ENCODE measurements at regions not wholly inside any gene's neighbourhood (a gene's known extent, or its start where the extent isn't known, plus 50 kb on each side); places are given as distances from the start of the nearest gene placed in this dataset.

DNA sequence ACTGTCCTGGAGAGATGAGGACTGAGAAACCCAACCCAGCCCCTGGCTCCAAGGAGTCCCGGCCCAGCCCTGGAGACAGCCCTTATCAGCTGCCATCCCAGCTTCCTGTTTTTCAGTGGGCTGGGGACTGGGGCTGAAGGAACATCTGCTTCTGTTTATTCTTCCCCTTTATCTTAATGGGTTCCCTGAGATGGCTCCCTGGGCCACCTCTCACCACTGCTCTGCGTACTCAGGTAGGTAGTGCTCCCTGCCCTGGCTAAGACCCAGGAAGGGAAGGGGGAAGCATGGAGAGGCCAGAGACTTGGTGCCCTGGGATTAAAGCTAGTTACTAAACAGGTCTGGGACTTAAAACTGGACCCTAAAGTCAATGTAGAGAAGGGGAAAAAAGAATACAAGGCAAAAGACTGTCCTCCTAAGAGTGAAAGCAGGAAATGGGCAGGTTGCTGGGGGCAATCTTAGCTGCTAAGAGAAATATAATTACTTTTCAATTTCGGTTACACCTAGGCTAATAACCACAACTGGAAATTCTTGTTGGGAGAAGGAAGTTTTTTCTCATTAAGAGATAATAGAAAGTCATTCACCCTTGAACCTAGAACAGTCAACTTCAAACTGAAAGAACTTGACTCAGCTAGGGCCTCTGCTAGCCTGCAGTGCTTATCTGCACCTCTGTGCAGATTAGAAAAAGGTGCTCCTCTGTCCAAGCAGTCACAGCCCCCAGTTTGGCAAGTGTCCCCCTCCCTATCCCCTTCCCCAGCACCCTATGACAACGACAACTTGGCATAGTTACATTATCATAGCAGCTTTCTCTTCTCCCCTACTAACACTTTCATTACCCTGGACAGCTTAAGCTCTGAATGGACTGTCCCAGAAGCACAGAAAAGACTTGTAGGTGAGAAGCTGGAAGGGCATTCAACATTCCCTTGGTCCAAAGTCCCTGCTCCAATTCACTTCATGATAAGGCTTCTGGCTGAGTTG, 65.6 kb upstream of the KDM7A start:
- intact Hi-C loops (cut with micrococcal nuclease): no loop called here

DNA sequence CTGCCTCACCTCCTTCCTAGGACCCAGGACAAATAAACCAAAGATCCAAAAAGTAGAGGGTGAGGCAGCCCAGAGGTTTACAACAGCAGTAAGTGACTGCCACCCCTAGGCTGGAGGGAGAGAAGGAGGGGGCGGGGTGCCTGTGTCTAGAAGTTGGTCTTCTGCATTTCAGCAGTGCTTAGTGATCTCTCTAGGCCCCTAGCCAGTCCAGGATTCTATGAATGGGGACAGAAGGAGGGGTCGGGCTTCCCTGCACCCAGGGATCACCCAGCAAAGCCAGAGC, 62.8 kb upstream of the KDM7A start:
- intact Hi-C loops (cut with micrococcal nuclease): loop anchor here (10.0 kb wide), 1 partner anchor 775 kb away; the partner anchor contains the start of gene MRPS33

DNA sequence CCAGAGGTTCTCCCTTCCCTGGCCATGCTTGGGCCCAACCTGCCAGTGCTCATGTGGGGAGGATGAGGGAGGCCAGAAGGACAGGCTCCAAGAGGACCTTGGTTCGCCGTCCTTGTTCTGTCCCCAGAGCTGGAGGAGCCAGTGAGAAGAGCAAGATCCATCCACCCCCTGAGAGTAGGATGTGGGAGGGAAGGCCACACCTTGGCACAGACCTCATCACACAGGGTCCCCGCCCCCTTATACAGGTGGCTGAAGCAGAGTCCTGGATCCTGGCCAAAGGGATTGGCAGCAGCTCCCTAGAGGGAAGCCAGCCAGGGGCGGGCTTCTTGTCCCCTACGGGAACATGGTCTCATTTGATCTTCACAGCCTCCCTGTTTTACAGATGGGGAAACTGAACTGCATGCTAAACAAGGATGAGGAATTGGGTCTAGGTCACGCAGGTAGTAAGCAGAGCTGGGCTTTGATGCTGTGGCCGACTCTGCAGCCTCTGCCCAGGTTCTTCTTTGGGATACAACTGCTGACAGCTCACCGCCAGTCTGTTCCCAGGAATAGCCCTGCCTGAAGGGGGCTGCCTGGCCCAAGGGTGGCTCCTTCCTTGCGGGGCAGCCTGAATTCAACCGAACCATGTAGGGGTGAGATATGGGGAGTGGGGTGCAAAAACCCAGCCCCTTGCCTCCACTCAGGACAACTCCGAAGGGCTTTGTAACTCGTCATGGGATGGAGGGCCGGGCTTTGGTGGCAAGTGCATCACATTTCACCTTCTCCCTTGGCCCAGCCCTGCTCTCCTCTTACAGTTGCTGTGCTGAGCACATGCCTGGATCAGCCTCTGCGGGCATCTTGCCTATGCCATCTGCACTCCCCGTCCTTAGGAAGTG, 62.2 kb upstream of the KDM7A start:
- intact Hi-C loops (cut with micrococcal nuclease): loop anchor here (10.0 kb wide), 1 partner anchor 776 kb away; the partner anchor contains the start of gene MRPS33

DNA sequence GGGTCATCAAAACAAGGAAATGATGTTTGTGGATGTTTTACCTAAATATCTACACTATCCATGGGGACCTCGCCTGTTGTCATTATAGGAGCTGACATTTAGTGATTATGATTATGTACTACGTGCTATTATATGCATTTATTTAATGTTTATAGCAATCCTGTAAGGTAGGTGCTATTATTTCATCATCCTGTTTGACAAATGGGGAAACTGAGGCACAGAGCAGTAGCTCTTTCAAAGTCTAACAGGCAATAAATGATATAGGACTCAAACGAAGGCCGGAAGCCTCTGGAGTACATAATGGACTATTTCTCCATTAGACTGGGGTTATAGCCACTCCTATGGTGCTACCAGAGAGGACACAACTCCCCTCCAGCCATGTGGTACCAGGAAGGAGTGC, 60.6 kb upstream of the KDM7A start:
- intact Hi-C loops (cut with micrococcal nuclease): loop anchor here (10.0 kb wide), 1 partner anchor 777 kb away; the partner anchor contains the start of gene MRPS33

DNA sequence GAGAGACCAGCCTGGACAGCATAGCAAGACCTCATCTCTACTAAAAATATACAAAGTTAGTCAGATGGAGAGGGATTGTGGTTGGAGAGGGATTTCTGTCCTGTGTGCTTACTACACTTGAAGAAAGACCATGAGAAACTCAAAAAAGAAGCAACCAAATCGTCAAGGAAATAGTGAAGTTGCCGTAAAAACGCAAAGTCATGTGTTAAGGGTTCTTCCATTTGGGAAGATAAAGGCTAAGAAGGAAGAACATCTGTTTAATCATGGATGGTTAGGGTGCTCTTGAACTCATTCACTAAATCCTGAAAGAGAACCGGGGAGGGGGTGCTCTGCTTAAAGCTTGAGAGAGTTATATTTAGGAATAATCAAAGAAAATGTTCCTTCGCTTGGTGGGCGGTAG, 59.8 kb upstream of the KDM7A start:
- intact Hi-C loops (cut with micrococcal nuclease): loop anchor here (10.0 kb wide), 1 partner anchor 778 kb away; the partner anchor contains the start of gene MRPS33

DNA sequence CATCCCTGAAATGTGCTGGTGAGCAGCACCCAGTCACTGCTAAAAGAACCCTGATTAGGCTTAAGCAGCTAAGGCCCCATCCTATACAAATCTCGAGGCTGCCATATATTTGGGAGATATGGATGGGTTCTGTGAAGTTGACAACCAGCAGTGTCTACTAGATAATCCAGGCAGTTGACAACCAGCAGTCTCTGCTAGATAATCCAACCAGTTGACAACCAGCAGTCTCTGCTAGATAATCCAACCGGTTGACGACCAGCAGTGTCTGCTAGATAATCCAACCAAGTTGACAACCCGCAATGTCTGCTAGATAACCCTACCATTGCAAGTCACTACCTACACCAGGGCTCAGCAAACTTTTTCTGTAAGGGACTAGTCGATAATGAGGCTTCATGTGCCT, 58.3 kb upstream of the KDM7A start:
- intact Hi-C loops (cut with micrococcal nuclease): loop anchor here (10.0 kb wide), 1 partner anchor 780 kb away; the partner anchor contains the start of gene MRPS33

DNA sequence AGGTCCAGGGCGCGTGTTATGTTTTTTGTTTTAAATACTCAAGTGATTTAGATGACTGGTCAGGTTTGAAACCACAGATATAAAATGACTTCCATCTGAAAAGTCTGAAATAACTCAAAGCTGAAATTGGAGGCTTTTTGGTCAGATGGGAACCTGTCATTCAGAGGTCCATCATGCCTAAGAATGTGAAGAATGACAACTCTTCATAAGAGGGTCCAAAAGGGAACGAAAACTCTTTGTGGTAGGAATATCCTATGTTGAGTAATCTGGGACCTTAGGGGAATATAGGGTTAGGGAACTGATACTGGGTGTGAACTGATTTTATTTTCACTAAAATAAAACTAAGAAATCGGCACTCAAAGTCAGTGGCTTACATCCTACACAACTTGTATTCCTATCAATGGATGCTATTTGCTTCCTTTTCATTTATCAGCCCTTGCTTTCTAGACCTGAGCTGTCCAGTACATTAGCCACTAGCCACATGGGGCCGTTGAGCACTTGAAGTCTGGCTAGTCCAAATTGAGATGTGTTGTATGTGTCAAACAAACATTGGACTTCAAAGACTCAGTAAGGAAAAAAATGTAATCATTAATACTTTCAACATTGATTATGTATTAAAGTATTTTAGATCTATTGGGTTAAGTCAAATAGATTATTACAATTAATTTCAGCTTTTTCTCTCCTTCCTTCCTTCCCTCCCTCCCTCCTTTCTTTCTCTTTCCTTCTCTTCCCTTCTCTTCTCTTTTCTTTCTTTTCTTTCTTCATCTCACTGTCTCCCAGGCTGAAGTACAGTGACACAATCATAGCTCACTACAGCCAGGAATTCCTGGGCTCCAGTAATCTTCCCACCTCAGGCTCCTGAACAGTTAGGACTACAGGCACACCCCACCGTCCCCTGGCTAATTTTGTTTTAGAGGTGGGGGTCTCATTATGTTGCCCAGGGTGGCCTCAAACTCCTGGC, 56.5 kb upstream of the KDM7A start:
- intact Hi-C loops (cut with micrococcal nuclease): loop anchor here (10.0 kb wide), 1 partner anchor 782 kb away; the partner anchor contains the start of gene MRPS33

DNA sequence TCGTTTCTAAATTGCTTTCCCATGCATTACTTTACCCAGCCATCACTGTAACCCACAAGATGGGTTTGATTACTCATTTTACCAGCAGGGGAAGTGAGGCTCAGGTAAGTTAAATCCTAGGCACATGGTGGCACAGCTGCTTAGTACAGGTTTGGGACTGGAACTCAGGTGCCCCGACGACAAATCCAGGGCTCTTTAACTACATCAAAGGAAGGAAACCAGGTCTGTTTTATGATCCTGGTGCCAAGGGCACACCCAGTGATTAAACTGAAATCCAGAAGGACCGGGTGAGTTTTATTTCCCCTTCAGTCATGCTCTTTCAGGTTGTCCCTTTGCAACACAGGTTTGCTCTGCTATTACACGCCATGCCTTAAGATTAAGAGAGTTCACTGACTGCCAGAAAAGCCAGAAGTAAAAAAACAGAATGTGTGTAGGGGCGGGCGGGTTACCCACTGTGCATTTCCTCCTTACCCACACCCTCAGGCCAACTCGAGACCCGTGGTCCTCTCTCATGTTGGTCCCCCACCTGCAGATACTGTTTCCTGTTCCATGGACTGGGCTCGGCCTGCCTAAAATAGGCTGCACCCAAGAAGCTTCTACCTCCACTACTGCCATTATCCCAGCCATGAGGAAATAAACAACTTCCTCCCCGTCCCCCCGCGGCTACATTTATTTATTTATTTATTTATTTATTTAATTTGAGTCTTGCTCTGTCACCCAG, 55.1 kb upstream of the KDM7A start:
- intact Hi-C loops (cut with micrococcal nuclease): loop anchor here (1.0 to 10.0 kb wide), 7 partner anchors 21 to 891 kb away; partner anchors contain the start of genes FMC1, MRPS33 and SLC37A3

DNA sequence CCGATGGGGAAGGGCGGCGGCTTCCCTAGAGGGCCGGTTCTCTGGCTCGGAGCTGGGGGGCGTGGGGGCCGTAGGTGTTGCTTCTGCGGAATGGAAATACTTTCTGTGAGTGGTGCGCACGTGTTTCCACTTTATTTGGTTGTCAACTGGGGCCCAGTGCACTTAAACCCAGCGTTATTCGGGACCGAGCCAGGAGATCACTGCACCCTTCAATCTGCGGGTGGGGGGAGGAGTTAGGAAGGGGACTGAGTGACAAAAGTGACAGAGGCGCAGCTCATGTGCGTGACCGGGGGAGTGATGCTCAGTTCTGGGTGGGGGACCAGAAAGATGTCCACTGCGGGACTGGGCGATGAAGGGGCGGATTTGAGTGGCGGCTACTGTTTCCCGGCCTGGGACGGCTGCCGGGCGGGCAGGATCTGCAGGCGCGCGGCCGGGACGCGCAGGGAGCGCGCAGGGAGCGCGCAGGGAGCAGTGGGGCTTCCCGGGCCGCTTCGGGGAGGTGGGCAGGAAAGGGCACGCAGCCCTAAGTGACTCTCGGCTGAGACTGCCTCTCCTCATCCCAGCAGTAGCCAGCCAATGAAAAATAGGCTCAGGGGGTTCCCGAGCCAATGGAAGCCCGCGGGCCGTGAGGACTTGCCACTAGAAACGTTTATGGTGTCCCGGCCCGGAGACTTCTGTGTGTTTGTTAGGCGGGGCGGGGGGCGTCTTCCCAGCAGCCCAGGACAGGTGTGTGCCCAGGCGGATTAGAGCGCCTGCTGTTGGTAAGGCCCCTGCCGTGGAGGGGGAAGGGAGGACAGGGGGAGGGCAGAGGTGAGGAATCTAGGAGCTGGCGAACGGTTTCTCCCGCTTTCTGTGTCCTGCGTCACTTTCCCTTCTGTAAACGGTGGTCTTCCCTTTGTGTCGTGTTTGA, 54.3 kb upstream of the KDM7A start:
- intact Hi-C loops (cut with micrococcal nuclease): loop anchor here (1.0 to 10.0 kb wide), 11 partner anchors 9 to 890 kb away; partner anchors contain the start of genes FMC1, MRPS33, PARP12 and SLC37A3

DNA sequence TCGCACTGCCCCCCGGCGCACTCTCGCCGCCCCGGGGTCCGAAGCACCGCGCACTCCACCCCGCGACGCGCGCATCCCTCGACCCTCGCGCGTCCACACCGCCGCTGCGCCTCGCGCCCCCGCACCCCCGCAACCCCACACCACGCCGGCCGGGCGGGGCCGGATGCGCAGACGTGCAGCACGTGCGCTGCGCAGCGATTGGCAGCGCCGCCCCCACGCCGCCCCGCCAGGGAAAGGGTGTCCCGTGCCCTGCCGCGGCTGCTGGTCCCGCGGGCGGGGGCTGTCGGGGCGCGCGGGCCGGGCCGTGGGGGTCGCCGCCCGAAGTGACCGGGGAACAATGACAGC, 53.7 kb upstream of the KDM7A start:
- intact Hi-C loops (cut with micrococcal nuclease): loop anchor here (1.0 to 10.0 kb wide), 6 partner anchors 8 to 890 kb away; partner anchors contain the start of genes FMC1, MRPS33 and PARP12

DNA sequence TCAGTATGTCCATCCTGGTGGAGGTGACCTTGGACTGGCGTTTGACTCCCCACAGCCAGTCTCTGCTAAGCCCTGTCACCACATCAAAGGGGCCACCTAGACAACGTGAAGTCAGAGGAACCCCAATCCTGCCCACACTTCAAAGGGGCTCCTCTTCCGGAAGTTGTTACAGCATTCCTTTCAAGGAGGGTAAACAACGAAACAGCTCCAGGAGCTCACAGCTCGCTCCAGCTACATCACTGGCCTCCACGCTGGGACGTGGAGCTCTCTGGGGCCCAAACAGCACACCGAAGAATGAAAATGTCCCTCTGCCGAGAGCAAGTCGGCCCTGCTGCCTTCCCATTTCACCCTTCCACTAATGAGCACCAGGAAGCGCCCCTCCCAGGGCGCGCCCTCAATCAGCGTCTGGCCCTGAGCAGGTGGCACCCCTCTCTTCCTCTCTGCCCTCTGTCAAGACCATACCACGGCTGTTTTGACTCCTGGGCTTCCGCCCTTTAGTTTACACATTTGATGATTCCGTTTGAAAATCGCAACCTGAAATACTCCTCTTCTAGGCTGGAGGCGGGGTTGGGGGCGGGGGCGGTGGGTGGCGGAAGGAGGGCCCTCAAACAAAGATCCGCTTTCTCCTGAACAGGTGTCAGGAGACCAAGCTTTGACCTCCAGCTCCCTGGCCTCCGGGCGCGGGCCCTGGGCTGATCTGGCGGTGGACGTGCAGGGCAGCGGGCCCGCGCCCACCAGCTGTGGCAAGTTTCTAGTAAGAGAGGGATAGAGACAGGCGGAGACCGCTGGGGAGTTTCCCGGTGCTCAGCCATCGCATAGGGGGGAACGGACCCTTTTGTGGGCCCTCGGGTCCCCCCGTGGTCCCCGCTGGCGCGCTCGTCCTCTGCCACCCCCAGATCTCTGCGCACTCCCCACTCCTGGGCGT, 53.1 kb upstream of the KDM7A start:
- intact Hi-C loops (cut with micrococcal nuclease): loop anchor here (1.0 to 10.0 kb wide), 6 partner anchors 8 to 889 kb away; partner anchors contain the start of genes FMC1, MRPS33 and PARP12

DNA sequence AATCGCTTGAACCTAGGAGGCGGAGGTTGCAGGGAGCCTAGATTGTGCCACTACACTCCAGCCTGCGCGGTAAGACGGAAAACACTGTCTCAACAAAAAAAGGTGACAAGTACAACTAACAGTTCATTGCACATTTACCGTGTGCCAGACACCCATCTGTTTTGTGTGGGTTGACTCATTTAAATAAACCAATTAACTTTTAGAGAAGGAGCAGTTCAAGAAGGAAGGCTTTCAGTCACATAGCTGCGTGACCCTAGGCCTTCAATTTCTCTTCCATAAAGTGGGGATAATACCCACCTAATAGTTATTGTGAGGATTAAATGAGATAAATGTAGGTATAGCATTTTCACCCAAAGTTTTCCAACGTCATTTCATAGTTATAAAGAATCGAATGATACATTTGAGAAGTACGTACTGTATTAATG, 52.3 kb upstream of the KDM7A start:
- intact Hi-C loops (cut with micrococcal nuclease): no loop called here
